ENCODE measurements at regions not wholly inside any gene's neighbourhood (a gene's known extent, or its start where the extent isn't known, plus 50 kb on each side); places are given as distances from the start of the nearest gene placed in this dataset.

DNA sequence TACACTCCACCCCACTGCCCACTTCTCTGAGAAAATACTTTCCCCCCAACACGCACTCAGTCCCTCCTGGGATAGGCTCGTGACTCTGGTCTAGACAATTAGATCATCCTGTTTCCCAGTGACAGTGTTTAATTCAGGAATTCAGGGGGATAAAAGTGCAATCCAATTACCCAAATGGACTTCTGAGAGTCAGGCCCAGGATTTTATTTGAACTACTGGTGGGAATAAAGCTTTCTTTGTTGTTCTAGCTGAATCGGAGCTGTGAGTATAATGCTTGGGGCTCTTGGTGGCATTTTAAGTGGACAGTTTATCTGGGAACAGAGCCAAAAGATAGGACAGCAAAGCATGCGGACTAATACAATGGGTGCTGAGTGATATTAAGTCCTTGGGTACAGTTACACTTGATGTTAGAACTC is 683.3 kb downstream of the MAT2B start:
- FAIRE-seq (no peak), DNase-seq (ENCODE audit: low read depth, low spot score) (peak; percentile 6)
- no peaks in the 10 kb centered on the region for H3K36me3 ChIP-seq (ENCODE audit: control insufficient read depth in 2 of 2, extremely low read depth in 1 of 2, insufficient read depth in 2 of 2, low read length in 2 of 2)
- H4K20me1 ChIP-seq (replicated peaks; ENCODE audit: control insufficient read depth, extremely low read depth, insufficient read depth, low read length) = no peaks in the 10 kb centered on the region
- ChIA-PET CTCF (interaction anchor here (0.9 to 1.5 kb wide), 2 partner anchors 9 to 17 kb away, joined by 3 to 4 read pairs; no protein-coding TSS in a partner anchor), POLR2A (no interaction called here)
- H3K79me2 ChIP-seq (ENCODE audit: control insufficient read depth, insufficient read depth, low read length) = no peaks in the 10 kb centered on the region
- H2AFZ ChIP-seq (ENCODE audit: low read depth, low read length) = no peak overlapping the region
- H3K4me2 ChIP-seq (ENCODE audit: insufficient read depth, low read length) = no peak overlapping the region
- H3K27ac ChIP-seq (ENCODE audit: insufficient read depth, low read depth, low read length) = no peak overlapping the region
- dilution Hi-C loops (cut with MboI; ENCODE audit: extremely low pct_ligation_motif_present, low sequenced_read_pairs) = no loop called here
- H3K9me1 ChIP-seq (replicated peaks; ENCODE audit: control insufficient read depth, extremely low read depth, insufficient read depth, low read length) = no peaks in the 10 kb centered on the region
- intact Hi-C loops (cut with micrococcal nuclease) = no loop called here
- no peak overlapping the region for H3K9ac ChIP-seq (replicated peaks; ENCODE audit: extremely low read depth, insufficient read depth, low read length)
- no peaks in the 10 kb centered on the region for H3K27me3 ChIP-seq (ENCODE audit: control insufficient read depth in 2 of 2, insufficient read depth in 2 of 2, low read length in 2 of 2)
- BruUV-seq (replicated peaks) = no TSS peak
- no peak overlapping the region for H3K4me3 ChIP-seq (replicated peaks in 1 of 3; ENCODE audit: insufficient read depth in 1 of 3, low read depth in 1 of 3, low read length in 3 of 3)
- no peaks in the 10 kb centered on the region for H3K9me3 ChIP-seq (replicated peaks; ENCODE audit: control insufficient read depth, insufficient read depth, low read length)
- TF ChIP-seq EZH2 (IDR thresholded peaks at IDR 0.05; ENCODE audit: borderline replicate concordance, low read depth, low read length, severe bottlenecking) (no peak), FOS (IDR thresholded peaks at IDR 0.05; ENCODE audit: borderline replicate concordance, insufficient read depth, low read length) (no peak), POLR2A (IDR thresholded peaks at IDR 0.05; ENCODE audit: low read depth, low read length) (no peak), JUN (IDR thresholded peaks at IDR 0.05; ENCODE audit: borderline replicate concordance, insufficient read depth, insufficient read length, low read depth) (no peak), POLR2AphosphoS5 (IDR thresholded peaks at IDR 0.05; ENCODE audit: insufficient read depth, low read depth, low read length) (no peak), MYC (IDR thresholded peaks at IDR 0.05; ENCODE audit: low read depth, low read length) (no peak), GATA2 (IDR thresholded peaks at IDR 0.05; ENCODE audit: insufficient read depth, insufficient read length, low read depth, low read length) (no peak)
- TF ChIP-seq, protein P1, sequence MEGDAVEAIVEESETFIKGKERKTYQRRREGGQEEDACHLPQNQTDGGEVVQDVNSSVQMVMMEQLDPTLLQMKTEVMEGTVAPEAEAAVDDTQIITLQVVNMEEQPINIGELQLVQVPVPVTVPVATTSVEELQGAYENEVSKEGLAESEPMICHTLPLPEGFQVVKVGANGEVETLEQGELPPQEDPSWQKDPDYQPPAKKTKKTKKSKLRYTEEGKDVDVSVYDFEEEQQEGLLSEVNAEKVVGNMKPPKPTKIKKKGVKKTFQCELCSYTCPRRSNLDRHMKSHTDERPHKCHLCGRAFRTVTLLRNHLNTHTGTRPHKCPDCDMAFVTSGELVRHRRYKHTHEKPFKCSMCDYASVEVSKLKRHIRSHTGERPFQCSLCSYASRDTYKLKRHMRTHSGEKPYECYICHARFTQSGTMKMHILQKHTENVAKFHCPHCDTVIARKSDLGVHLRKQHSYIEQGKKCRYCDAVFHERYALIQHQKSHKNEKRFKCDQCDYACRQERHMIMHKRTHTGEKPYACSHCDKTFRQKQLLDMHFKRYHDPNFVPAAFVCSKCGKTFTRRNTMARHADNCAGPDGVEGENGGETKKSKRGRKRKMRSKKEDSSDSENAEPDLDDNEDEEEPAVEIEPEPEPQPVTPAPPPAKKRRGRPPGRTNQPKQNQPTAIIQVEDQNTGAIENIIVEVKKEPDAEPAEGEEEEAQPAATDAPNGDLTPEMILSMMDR (IDR thresholded peaks at IDR 0.05; ENCODE audit: extremely low read depth in 1 of 2, insufficient read depth in 1 of 2, low read depth in 1 of 2, low read length in 2 of 2) = no peak
- TF ChIP-seq, protein P2, sequence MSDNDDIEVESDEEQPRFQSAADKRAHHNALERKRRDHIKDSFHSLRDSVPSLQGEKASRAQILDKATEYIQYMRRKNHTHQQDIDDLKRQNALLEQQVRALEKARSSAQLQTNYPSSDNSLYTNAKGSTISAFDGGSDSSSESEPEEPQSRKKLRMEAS (IDR thresholded peaks at IDR 0.05; ENCODE audit: insufficient read depth, insufficient read length) = no peak
- no peaks in the 10 kb centered on the region for H3K4me1 ChIP-seq (ENCODE audit: control insufficient read depth, extremely low read depth, insufficient read depth, low read length)

Data from endothelial cell of umbilical vein (primary cell).